Gastroesophageal sphincter (tissue), 3 donors: ENCODE measurements at regions not wholly inside any gene's neighbourhood (a gene's known extent, or its start where the extent isn't known, plus 50 kb on each side); places are given as distances from the start of the nearest gene placed in this dataset.

Source experiments
- POLR2A ChIP-seq, 2 donors: fragments of 450-650 bp; IDR thresholded peaks; one replicate each; pipeline ENCODE4 v1.6.1; 2017; ENCODE audit warnings: antibody characterized with exemption in 2 of 2, mild to moderate bottlenecking in 2 of 2, moderate library complexity in 1 of 2
- POLR2AphosphoS5 ChIP-seq: sonication (generic); formaldehyde crosslinking; IDR thresholded peaks from one replicate; pipeline ENCODE4 v1.6.1; 2017; ENCODE audit warnings: antibody characterized with exemption
- TF ChIP-seq, protein P1 (sequence below), 4 experiments: fragments of 200-600 bp in 2 of 4; fragments of 450-650 bp in 2 of 4; sonication (generic) in 1 of 4; IDR thresholded peaks; one replicate each; pipeline ENCODE4 v1.5.1; 2017 to 2019; ENCODE audit warnings: antibody characterized with exemption in 4 of 4, mild to moderate bottlenecking in 2 of 4, moderate library complexity in 2 of 4

DNA sequence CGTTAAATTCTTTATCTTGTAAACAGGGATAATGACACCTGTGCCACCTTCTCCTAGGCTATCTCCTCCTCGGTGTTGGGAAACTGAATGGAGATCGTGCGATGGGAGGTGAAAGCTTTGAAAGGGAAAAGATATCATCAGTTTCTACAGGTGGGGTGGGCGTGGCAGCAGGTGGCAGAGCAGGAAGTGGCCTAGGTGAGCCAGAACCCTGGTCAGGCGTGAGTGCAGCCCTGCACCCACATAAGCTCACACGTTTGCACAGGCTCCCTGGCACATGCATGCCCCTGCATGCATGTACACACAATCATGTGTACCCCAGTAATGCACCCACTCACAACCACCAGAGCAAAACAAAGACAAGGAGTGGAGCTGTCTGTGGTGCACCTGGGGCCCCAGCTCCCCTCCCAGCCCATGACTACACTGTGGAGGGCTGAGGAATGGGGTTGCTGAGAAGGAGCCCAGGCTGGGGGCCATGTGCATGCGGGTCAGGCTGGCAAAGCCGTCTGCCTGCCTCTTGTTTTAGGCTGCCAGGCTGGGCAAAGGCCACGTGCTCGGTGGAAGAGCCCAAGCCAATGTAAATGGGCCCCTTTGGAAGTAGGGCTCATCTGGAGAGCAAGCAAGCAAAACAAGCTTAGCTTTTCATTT is 61.5 kb downstream of the TFAP2C start:
- no peak for TF ChIP-seq POLR2AphosphoS5
- TF ChIP-seq, protein P1, sequence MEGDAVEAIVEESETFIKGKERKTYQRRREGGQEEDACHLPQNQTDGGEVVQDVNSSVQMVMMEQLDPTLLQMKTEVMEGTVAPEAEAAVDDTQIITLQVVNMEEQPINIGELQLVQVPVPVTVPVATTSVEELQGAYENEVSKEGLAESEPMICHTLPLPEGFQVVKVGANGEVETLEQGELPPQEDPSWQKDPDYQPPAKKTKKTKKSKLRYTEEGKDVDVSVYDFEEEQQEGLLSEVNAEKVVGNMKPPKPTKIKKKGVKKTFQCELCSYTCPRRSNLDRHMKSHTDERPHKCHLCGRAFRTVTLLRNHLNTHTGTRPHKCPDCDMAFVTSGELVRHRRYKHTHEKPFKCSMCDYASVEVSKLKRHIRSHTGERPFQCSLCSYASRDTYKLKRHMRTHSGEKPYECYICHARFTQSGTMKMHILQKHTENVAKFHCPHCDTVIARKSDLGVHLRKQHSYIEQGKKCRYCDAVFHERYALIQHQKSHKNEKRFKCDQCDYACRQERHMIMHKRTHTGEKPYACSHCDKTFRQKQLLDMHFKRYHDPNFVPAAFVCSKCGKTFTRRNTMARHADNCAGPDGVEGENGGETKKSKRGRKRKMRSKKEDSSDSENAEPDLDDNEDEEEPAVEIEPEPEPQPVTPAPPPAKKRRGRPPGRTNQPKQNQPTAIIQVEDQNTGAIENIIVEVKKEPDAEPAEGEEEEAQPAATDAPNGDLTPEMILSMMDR (IDR thresholded peaks at IDR 0.05): no peak
- TF ChIP-seq POLR2A (IDR thresholded peaks at IDR 0.05): no peak
